GM18909 (cell line): ENCODE measurements at regions not wholly inside any gene's neighbourhood (a gene's known extent, or its start where the extent isn't known, plus 50 kb on each side); places are given as distances from the start of the nearest gene placed in this dataset.
A peak's percentile ranks its signal among the peaks of the same experiment; 100 is the strongest.

Source experiments
- ATAC-seq: cut with Tn5 transposase; IDR thresholded peaks from one replicate; pipeline ENCODE4 v1.9.1; 2021; ENCODE audit warnings: mild to moderate bottlenecking; ENCODE audit not compliant: unreplicated experiment, poor library complexity

DNA sequence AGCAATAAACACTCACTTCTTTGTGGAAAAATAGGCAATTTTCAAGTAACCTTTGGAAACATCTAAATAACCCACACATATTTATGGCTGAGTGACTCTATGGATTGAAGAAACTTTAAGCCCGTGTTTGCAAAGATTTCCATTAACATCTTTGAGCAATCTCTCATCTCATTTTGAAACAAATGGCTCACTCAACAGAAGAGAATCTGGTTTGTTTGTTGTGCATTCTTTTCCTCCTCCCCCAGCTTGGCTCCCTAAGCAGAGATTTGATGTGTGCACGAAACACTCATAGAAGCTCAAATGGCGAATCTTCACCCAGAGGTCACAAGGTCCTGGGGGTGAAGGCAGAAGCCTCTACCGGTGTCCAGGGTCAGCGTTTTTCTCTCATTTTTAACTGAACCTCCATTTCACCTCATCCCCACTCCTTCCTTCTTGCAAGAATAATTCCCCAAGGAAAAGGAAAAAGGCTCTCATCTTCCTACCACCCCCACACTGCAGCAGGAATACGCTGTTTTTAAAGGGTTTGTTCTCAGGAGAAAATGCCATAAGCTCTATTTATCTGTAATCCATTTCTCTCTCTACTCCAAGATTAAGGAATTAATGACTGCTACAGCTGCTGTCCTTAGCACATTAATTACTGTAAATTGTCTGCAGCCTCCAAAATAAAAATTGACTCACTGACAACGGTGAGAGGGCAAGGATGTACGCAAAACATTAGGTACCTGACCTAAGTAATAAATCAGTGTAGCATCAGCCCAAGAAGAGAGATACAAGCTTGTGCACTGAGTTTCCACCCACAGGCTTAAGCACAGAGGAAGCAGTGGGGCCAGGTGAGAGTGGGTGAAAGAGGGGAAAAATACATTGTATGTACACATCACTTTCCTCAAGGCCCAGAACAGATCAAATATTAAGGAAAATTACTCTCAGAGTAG lies 307.6 kb upstream of the NOCT start:
- no peak for ATAC-seq

DNA sequence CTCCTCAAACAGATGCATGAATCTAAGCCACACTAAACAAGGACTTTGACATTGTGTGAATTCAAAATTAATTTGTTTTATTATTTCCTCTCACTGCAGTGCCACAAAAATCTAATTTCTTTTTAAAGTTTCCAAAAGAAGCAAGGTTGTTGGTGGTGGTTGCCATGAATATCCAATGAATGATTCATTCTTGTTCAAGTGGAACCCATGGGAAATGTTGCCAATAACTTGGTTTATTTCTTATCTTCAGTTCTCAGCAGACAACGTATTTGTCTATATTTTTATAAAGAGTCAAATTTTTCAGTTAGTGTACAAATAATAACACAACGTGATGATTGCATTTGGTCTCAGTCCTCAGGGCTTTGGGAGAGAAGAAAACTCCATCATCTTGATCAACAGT lies 309.4 kb upstream of the NOCT start:
- ATAC-seq = no peak

- no peak for ATAC-seq
These were observed 313.3 kb upstream of the NOCT start for GRCh38 chr4:138702190-138702824.

GRCh38 chr4:138698641-138699040 lies 316.9 kb upstream of the NOCT start:
- ATAC-seq = no peak

- ATAC-seq = no peak
These were observed 317.7 kb upstream of the NOCT start for GRCh38 chr4:138697851-138698250.

DNA sequence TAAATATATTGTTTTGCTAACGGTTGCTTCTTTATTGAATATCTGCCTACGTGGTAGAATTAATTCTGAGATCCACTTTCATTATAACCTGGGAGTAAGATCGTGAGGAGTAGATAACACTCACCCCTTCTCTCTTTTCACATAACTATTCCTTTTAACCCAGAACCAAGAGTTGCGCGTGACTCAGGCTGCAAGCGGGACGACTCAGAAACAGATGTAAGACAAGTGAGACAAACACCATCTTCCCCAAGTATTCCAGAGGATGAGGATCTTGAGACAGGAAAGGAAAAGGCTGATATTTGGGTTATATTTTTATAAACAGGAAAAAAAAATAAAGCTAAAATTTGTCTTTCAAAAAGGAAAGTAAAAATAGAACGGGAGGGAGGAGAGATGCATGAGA lies 318.8 kb upstream of the NOCT start:
- no peak for ATAC-seq

DNA sequence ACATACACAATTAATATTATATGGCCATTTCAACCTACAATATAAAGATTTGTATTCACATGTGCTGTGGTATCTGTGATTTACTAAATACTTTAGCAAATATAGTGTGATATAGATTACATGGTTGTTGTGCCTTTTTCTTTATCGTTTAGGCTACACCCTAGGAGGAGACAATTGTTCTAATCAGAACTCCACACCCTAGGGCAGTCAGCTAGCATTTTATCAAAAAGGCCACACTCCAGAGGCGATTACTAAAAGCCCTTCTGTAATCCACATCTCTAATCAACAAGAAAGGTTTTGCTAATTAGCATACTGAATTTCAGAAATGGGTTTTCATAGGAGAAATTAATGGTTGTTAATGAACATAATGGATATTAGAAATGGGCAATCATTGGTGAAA lies 319.5 kb upstream of the NOCT start:
- ATAC-seq = no peak

- ATAC-seq = no peak
These were observed 322.1 kb upstream of the NOCT start for GRCh38 chr4:138693526-138693925.

DNA sequence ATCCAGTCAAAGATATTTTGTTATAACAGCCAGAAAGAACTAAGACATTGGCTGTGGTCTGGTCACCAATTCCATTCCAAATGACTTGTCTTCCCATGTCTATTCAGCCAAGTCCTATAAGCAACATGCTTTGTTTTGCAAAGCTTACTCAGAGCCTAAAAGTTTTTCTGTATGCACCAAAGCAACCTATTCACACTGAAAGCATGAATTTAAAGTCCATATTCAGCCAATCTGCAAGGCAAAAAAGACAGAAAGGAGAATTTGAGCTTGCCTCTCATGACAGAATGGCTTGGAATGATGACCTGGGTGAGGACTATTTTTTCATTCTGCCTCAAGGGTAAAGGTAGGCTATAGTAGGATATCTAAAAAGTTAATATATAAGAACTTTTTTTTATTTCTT lies 323.2 kb upstream of the NOCT start:
- no peak for ATAC-seq

- ATAC-seq = no peak
These were observed 326.0 kb upstream of the NOCT start for GRCh38 chr4:138689593-138689992.

GRCh38 chr4:138689187-138689586 lies 326.4 kb upstream of the NOCT start:
- ATAC-seq = no peak

DNA sequence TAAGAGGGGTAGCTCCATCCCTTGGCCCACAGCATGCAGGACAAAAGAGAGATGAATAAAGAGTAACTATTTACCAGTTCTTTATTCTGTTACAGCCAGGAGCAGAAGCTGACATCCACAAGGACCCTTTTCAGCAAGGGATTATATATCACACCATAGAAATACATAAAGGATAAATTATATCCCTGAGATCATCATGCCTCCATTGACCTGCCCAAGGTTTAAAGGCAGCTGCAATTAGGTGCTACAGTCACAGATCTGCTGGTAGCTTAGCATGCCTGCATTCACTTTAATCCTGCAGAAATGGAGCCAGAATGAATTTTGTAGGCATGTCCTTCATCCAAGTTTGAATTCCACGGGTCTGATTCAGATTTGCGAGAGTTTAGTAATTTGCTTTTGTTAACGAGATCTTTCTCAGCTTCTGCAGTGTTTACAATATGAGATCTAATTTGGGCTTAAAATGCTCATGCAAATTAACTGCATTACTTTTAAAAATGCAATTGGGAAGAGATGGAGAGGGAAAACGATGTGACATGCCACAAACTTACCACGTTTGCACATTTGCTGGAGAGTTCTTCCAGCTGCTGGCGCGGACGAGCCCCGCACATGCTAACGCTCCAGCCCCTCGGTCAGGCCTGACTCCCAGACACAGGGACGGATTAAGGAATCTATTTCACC lies 327.0 kb upstream of the NOCT start:
- ATAC-seq = no peak

GRCh38 chr4:138686106-138686835 lies 329.3 kb upstream of the NOCT start:
- ATAC-seq = no peak

DNA sequence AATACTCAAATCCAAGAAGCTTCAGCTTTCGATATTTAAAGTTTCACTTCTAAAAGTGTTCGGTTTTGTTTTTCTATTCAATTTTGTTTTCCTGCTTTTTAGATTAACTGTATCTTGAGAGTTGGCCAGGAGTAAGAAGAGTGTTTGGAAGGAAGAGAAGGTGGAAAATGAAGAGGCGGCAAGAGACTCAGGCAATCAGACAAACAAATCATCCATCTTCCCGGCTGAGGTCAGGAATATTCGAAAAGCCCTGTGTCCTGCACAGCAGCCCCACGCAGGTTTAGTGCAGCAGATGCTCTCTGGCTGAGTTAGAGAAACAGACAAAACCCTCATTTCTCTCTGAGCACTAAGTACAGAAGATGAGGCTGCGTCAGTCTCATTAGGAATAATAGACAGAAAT lies 330.3 kb upstream of the NOCT start:
- ATAC-seq = no peak

DNA sequence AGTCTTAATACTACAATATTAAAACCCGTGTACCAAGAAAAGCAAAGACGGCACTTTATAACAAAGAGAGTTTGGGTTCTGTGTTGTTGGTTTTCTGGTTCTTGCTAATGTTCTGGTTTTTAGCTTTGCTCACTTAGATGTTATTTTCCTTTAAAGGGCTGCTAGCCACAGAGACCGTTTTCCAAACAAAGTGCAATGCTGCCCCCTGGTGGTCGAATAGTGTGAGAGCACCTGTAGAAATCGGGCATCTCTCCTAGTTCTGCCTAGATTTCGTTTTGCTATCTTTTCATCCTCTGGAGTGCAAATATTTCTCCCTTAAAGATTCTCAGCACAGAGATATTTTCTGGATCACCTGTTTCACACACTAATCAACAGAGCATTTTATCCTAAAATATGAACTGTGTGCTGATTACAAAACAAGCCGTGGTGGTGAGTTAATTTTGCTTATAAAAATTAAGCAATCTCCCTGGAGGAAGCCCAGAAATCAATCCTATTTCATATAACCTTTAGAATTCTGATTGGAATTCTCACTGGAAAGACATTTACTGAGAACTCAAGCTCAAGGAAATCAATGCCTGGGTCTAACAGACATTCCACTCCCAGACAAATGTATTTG lies 334.5 kb upstream of the NOCT start:
- peak; percentile 84 for ATAC-seq

- ATAC-seq = no peak
These were observed 335.3 kb upstream of the NOCT start for GRCh38 chr4:138680256-138680655.

GRCh38 chr4:138678985-138679746 lies 336.4 kb upstream of the NOCT start:
- no peak for ATAC-seq

DNA sequence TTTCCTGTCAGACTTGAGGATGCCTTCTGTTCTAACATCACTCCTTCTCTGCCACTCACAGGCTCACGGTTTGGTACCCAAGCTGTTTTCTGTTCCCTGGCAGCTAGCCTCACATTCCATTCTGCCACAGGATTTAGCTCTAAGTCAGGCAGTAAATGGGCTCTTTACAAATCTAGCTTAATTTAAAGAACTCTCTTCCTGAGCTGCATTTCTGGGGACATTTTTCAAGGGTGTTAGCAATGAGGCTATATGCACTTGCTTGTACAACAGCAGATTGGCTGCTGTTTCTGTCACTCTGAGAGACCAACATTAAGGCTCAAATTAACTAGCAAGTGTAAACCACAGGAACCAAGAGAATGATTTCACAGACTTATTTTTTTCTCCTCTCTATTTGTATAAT lies 337.8 kb upstream of the NOCT start:
- ATAC-seq = no peak

DNA sequence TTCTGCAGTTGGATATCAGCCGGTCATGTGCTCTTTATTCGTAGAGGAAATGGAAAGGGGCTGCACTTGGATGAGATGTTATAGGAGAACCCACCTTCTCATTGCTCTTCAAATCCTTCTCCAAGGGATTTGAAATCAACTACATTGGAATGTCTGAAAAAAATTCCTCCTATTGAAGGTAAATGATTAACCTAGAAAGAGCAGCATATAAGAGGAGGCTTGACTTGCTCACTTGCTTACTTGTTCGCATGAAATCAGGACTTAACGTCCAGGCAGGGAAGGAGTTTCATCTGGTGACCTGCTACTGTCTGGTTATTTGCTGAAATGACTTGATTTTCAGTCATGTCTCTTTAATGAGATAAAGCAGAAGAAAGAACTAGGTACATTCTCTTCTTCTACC lies 338.4 kb upstream of the NOCT start:
- no peak for ATAC-seq
